Astrocyte of the cerebellum (primary cell): ENCODE measurements at regions not wholly inside any gene's neighbourhood (a gene's known extent, or its start where the extent isn't known, plus 50 kb on each side); places are given as distances from the start of the nearest gene placed in this dataset.

Experiments
- DNase-seq: peaks from one replicate; pipeline ENCODE4 v3.0.0-alpha.2; 2011; ENCODE audit warnings: low read depth
- H3K4me3 ChIP-seq: 2 replicates; pipeline ENCODE4 v1.5.1; 2011; ENCODE audit warnings: mild to moderate bottlenecking, low read depth, low read length, moderate library complexity
- CTCF ChIP-seq: IDR thresholded peaks from 2 replicates; pipeline ENCODE4 v1.5.1; 2012; ENCODE audit warnings: low read length, low read depth, moderate library complexity, mild to moderate bottlenecking; ENCODE audit errors: missing control alignments
- in situ Hi-C: cut with HindIII; loops from 2 replicates; pipeline ENCODE4 v1.10.0; 2017; ENCODE audit warnings: low sequenced_read_pairs

DNA sequence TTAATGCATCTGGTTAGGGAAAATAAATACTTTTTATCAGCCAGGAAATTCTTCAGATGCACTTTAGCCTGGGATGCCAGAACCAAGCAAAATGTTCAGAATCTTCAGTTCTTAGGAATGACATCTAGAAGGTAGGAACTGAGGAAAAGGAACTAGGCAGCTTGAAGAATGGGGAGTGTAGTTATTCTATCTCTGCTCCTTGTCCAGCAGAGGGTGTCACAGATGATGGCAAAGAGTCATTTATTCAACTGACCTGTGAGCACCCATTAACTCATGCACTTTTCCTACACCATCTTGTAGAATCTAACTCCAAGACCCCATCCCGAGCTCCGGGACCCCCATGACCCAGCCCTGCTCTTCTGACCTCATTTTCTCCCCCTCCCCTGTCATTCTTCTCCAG, 122.1 kb upstream of the ISX start:
- H3K4me3 ChIP-seq, result no peak overlapping the region
- in situ Hi-C loops, result no loop called here
- TF ChIP-seq CTCF, result no peak
- no peak for DNase-seq

GRCh38 chr22:34946339-34946985, 119.5 kb upstream of the ISX start:
- in situ Hi-C loops, result no loop called here
- H3K4me3 ChIP-seq, result no peak overlapping the region
- no peak for DNase-seq
- no peak for TF ChIP-seq CTCF

DNA sequence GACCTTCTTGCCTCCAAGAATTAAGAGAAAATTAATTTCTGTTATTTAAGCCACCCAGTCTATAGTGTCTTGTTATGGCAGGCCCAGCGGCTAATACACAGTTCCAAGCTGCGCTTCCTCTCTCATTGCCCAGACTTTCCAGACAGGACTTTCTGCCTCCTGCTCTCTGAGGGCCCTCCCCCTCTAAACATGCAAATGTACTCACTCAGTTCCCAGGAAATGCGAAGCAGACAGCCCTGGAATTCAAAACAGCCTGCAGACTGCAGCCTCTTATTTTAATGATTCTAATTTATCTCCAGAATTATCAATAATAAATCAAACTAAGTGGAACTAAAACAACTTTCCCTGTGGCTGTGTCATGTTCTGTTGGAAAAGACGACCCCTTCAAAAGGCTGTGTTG, 115.5 kb upstream of the ISX start:
- DNase-seq, result no peak
- in situ Hi-C loops, result no loop called here
- no peak for TF ChIP-seq CTCF

GRCh38 chr22:34951212-34951611, 114.7 kb upstream of the ISX start:
- no peak for TF ChIP-seq CTCF
- in situ Hi-C loops, result no loop called here
- no peak for DNase-seq
- H3K4me3 ChIP-seq, result no peak overlapping the region

More for the DNA sequence above, 115.5 kb upstream of the ISX start:
- no peak overlapping the region for H3K4me3 ChIP-seq

GRCh38 chr22:34960005-34960404, 106.0 kb upstream of the ISX start:
- in situ Hi-C loops, result no loop called here
- no peak for DNase-seq
- no peak for TF ChIP-seq CTCF
- no peak overlapping the region for H3K4me3 ChIP-seq

DNA sequence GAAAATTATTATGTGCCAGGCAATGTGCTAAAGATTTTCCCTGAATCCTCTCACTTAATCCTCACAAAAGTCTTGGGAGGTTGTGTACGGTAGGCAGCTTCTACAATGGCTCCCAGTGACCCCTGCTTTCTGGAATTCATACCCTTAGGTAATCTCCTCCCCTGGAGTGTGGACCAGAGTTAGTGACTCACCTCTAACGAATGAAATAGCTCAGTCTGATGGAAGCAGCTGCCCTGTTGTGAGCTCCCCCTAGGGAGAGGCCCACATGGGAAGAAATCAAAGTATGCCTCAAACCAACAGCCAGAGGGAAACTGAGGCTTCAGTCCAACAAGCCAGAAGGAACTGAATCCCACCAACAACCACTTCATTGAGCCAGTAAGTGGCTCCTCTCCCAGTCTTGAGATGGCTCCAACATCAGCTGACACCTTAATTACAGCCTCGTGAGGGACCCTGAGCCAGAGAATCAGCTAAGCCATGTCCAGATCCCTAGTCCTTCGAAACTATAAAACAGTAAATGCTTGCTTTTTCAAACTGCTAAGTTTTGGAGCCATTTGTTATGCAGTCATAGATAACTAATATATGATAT, 98.9 kb upstream of the ISX start:
- DNase-seq, result no peak
- no peak for TF ChIP-seq CTCF
- in situ Hi-C loops, result no loop called here
- H3K4me3 ChIP-seq, result no peak overlapping the region
